Stomach (tissue), 8 donors: ENCODE measurements at regions not wholly inside any gene's neighbourhood (a gene's known extent, or its start where the extent isn't known, plus 50 kb on each side); places are given as distances from the start of the nearest gene placed in this dataset.

Experiments used
- DNase-seq, 2 donors: peaks; one replicate each; pipeline versions ENCODE4 v3.0.0 to v3.0.0-alpha.2; 2013 to 2019
- H3K27ac ChIP-seq, 5 donors: fragments of 200-600 bp in 4 of 5; sonication (generic) in 4 of 5; one replicate each; pipeline ENCODE4 v1.5.1; 2013 to 2019; ENCODE audit warnings: mild to moderate bottlenecking in 1 of 5, moderate library complexity in 1 of 5
- H3K27me3 ChIP-seq, 3 donors: fragments of 200-600 bp; sonication (generic); one replicate each; pipeline ENCODE4 v1.5.1; 2017 to 2019; ENCODE audit warnings: mixed run types in 1 of 3
- H3K36me3 ChIP-seq, 4 donors: fragments of 200-600 bp; sonication (generic); 1 replicate in 3 of 4; 2 replicates in 1 of 4; pipeline ENCODE4 v1.5.1; 2016 to 2019
- H3K4me1 ChIP-seq, 4 donors: fragments of 200-600 bp; sonication (generic); one replicate each; pipeline ENCODE4 v1.5.1; 2016 to 2019
- H3K4me3 ChIP-seq, 4 donors: fragments of 200-600 bp; sonication (generic) in 3 of 4; one replicate each; pipeline ENCODE4 v1.5.1; 2016 to 2019; ENCODE audit warnings: mild to moderate bottlenecking in 1 of 4
- H3K9me3 ChIP-seq, 4 donors: fragments of 200-600 bp; sonication (generic); one replicate each; pipeline ENCODE4 v1.5.1; 2016 to 2019
- EP300 ChIP-seq: sonication (generic); formaldehyde crosslinking; IDR thresholded peaks from one replicate; pipeline ENCODE4 v1.6.1; 2017; ENCODE audit warnings: antibody characterized with exemption
- POLR2A ChIP-seq, 4 donors: fragments of 450-650 bp; IDR thresholded peaks; one replicate each; pipeline ENCODE4 v1.6.1; 2016; ENCODE audit warnings: antibody characterized with exemption in 4 of 4, control low read depth in 2 of 4, mild to moderate bottlenecking in 1 of 4, moderate library complexity in 1 of 4
- POLR2AphosphoS5 ChIP-seq, 3 donors: sonication (generic); formaldehyde crosslinking; IDR thresholded peaks; one replicate each; pipeline ENCODE4 v1.6.1; 2016; ENCODE audit warnings: antibody characterized with exemption in 3 of 3
- WGBS, 5 donors: extraction: QIAGEN DNeasy Blood & Tissue Kit in 3 of 5; methylation state at CpG; one replicate each; pipeline versions ENCODE4 v1.1.5 to v1.1.7; 2013 to 2018; 5-methylcytosine and 5-hydroxymethylcytosine counted together
- intact Hi-C: fragments of 100-400 bp; cut with DNase I; formaldehyde crosslinking; loops from one replicate; pipeline ENCODE4 v1.15.1; 2023; ENCODE audit warnings: low total_unique reads
- TF ChIP-seq, protein P1 (sequence below), 7 experiments: fragments of 450-650 bp in 4 of 7; fragments of 200-600 bp in 3 of 7; sonication (generic) in 3 of 7; IDR thresholded peaks; one replicate each; pipeline ENCODE4 v1.5.1; 2016 to 2019; ENCODE audit warnings: antibody characterized with exemption in 7 of 7, control low read depth in 2 of 7, mild to moderate bottlenecking in 1 of 7
- donor health status: healthy with polysubstance abuse.
- donor health status: Bipolar disorder and iron deficiency.
- donor health status: healthy.

DNA sequence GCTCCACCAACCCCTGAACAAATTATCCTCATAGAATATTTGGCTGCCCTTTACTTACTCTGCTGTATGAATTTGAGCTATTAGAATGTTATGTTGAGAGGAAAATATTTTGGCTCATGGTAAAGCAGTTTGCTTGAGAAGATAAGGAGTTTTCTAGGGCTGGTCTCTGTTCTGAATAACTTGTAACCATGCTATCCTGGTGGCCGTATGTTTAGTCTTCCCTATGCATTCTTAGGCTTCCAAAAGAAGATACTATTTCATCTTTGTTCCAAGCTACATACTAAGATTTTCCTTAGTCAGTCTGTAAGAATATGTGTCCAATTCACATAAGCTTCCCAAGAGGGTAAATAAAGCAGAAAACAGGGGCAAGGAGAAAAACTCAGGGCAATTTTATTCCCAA, 1105.1 kb upstream of the PIK3C3 start:
- Histone ChIP-seq H3K36me3 (no peaks in the 10 kb centered on the region), H3K4me1 (peaks cover 0 to 7% (median 0%) of the 10 kb centered on the region in 4 donors), H3K4me3 (no peak overlapping the region), H3K27ac (no peak overlapping the region), H3K9me3 (no peaks in the 10 kb centered on the region), H3K27me3 (no peaks in the 10 kb centered on the region)
- peak in 1 of 2 donors; percentile 7 for DNase-seq
- intact Hi-C loops, result no loop called here
- TF ChIP-seq, protein P1, sequence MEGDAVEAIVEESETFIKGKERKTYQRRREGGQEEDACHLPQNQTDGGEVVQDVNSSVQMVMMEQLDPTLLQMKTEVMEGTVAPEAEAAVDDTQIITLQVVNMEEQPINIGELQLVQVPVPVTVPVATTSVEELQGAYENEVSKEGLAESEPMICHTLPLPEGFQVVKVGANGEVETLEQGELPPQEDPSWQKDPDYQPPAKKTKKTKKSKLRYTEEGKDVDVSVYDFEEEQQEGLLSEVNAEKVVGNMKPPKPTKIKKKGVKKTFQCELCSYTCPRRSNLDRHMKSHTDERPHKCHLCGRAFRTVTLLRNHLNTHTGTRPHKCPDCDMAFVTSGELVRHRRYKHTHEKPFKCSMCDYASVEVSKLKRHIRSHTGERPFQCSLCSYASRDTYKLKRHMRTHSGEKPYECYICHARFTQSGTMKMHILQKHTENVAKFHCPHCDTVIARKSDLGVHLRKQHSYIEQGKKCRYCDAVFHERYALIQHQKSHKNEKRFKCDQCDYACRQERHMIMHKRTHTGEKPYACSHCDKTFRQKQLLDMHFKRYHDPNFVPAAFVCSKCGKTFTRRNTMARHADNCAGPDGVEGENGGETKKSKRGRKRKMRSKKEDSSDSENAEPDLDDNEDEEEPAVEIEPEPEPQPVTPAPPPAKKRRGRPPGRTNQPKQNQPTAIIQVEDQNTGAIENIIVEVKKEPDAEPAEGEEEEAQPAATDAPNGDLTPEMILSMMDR (IDR thresholded peaks at IDR 0.05), result no peak
- TF ChIP-seq EP300 (no peak), POLR2A (IDR thresholded peaks at IDR 0.05) (no peak), POLR2AphosphoS5 (IDR thresholded peaks at IDR 0.05) (no peak)
- WGBS, 5 donors, result 29 to 62% (median 44%) methylated on average over 1 of the region's 1 CpG

DNA sequence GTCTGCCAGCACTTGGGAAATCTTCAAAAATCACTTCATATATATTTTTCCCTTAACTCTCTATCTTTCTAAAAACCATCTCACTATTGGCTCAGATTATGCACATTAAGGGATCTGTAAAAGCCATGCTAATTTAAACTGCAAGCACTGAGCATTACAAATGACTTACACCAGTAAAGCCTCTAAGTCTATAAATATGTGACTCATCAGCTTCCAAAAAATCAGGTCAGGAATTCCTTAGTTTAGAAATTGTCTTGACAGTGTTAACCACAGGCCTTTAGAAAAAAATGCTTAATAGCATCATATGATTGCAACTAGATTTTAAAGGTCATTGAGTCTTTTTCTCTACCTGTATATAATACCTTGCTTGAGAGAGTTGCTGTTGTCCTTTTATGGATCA, 1113.6 kb upstream of the PIK3C3 start:
- Histone ChIP-seq H3K4me3 (no peak overlapping the region), H3K27ac (no peak overlapping the region), H3K9me3 (peaks cover 0 to 4% (median 0%) of the 10 kb centered on the region in 4 donors), H3K4me1 (no peaks in the 10 kb centered on the region), H3K36me3 (no peaks in the 10 kb centered on the region), H3K27me3 (no peaks in the 10 kb centered on the region)
- intact Hi-C loops, result no loop called here
- DNase-seq, result no peak
- TF ChIP-seq POLR2AphosphoS5 (IDR thresholded peaks at IDR 0.05) (no peak), EP300 (no peak), POLR2A (IDR thresholded peaks at IDR 0.05) (no peak)
- TF ChIP-seq, protein P1 (IDR thresholded peaks at IDR 0.05), result no peak

DNA sequence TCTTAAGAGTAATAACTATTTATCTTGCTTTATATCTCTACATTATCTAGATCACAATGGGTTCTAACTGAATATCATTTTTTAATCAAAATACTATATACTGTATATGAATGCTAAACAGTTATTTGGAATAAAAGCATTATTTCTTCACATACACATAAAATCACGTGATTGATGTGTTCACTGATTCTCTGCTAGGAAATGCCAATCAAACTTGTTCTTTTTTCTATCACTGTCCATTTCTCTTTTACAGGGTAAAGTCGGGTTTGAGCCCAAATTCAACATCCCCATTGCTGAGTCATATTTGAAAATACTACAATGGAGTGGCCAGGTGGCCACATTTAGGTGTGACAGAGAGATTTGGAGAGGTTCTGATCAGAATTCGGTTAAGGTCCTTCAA, 1114.0 kb upstream of the PIK3C3 start:
- no peaks in the 10 kb centered on the region for H3K27me3 ChIP-seq
- no peaks in the 10 kb centered on the region for H3K36me3 ChIP-seq
- intact Hi-C loops, result no loop called here
- no peak for DNase-seq
- H3K9me3 ChIP-seq, result peaks cover 0 to 4% (median 0%) of the 10 kb centered on the region in 4 donors
- H3K4me3 ChIP-seq, result no peak overlapping the region
- H3K4me1 ChIP-seq, result no peaks in the 10 kb centered on the region
- TF ChIP-seq POLR2AphosphoS5 (IDR thresholded peaks at IDR 0.05) (no peak), EP300 (no peak), POLR2A (IDR thresholded peaks at IDR 0.05) (no peak)
- TF ChIP-seq, protein P1 (IDR thresholded peaks at IDR 0.05), result no peak
- 57 to 78% (median 70%) methylated on average over 3 of the region's 3 CpGs for WGBS, 5 donors
- H3K27ac ChIP-seq, result no peak overlapping the region

DNA sequence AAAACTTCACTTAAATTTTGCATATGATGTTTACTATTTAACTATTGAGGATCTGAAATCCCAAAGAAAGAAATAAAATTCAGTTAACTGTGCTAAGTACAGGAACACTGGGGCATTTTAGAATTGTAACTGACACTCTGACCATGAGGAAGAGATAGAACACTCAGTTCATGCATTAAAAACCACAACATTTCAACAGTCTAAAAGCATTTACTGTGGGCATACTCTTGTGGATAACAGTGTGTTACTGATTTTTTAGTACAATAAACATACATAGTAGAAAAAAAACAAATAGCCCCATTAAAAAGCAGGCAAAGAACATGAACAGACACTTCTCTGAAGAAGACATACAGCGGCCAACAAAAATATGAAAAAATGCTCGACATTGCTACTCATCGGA, 1122.7 kb upstream of the PIK3C3 start:
- no peak overlapping the region for H3K27ac ChIP-seq
- intact Hi-C loops, result no loop called here
- no peaks in the 10 kb centered on the region for H3K9me3 ChIP-seq
- H3K4me1 ChIP-seq, result no peaks in the 10 kb centered on the region
- H3K4me3 ChIP-seq, result no peak overlapping the region
- TF ChIP-seq POLR2A (IDR thresholded peaks at IDR 0.05) (no peak), EP300 (no peak)
- no peaks in the 10 kb centered on the region for H3K27me3 ChIP-seq
- DNase-seq, result no peak
- no peaks in the 10 kb centered on the region for H3K36me3 ChIP-seq
- WGBS, 5 donors, result 92 to 98% (median 95%) methylated on average over 3 of the region's 3 CpGs

DNA sequence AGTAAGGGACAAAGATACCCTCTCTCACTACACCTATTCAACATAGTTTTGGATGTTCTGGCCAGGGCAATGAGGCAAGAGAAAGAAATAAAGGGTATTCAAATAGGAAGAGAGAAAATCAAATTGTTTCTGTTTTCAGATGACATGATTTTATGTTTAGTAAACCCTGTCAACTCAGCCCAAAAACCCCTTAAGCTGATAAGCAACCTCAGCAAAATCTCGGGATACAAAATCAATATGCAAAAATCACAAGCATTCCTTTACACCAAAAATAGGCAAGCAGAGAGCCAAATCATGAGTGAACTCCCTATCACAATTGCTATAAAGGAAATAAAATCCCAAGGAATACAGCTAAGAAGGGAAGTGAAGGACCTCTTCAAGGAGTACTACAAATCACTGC, 1130.7 kb upstream of the PIK3C3 start:
- Histone ChIP-seq H3K36me3 (no peaks in the 10 kb centered on the region), H3K9me3 (no peaks in the 10 kb centered on the region), H3K4me1 (no peaks in the 10 kb centered on the region), H3K27ac (no peak overlapping the region), H3K4me3 (no peak overlapping the region), H3K27me3 (no peaks in the 10 kb centered on the region)
- intact Hi-C loops, result no loop called here
- TF ChIP-seq, protein P1 (IDR thresholded peaks at IDR 0.05), result no peak
- TF ChIP-seq POLR2A (IDR thresholded peaks at IDR 0.05), result no peak
- TF ChIP-seq POLR2AphosphoS5 (IDR thresholded peaks at IDR 0.05), result no peak
- TF ChIP-seq EP300, result no peak
- WGBS, 5 donors, result 61 to 92% (median 78%) methylated on average over 1 of the region's 1 CpG
- DNase-seq, result no peak
